C4-2B (cell line): ENCODE measurements at regions not wholly inside any gene's neighbourhood (a gene's known extent, or its start where the extent isn't known, plus 50 kb on each side); places are given as distances from the start of the nearest gene placed in this dataset.

Source experiments
- CTCF ChIP-seq: fragments of 450-650 bp; conservative IDR thresholded peaks from 2 replicates; pipeline ENCODE4 v1.5.1; 2017; ENCODE audit warnings: mild to moderate bottlenecking
- ZFX ChIP-seq: fragments of 450-650 bp; IDR thresholded peaks from 2 replicates; pipeline ENCODE4 v1.6.1; 2017

GRCh38 chr3:8359133-8359532, 142.5 kb upstream of the LMCD1 start:
- TF ChIP-seq CTCF (no peak), ZFX (no peak)
